ENCODE measurements at regions not wholly inside any gene's neighbourhood (a gene's known extent, or its start where the extent isn't known, plus 50 kb on each side); places are given as distances from the start of the nearest gene placed in this dataset.
A peak's percentile ranks its signal among the peaks of the same experiment; 100 is the strongest.

- no peaks in the 10 kb centered on the region for H3K9me3 ChIP-seq (ENCODE audit: control insufficient read depth in 4 of 4, insufficient read depth in 3 of 4, low read length in 3 of 4)
- DNase-seq (no peak), ATAC-seq (ENCODE audit: insufficient read depth, low FRiP score) (no peak)
- no peak overlapping the region for H3K27ac ChIP-seq (ENCODE audit: low read depth in 1 of 2, low read length in 1 of 2)
- H3K4me1 ChIP-seq (ENCODE audit: control insufficient read depth in 5 of 5, insufficient read depth in 5 of 5, low read length in 5 of 5) = no peaks in the 10 kb centered on the region
- no peak overlapping the region for H3K9ac ChIP-seq (ENCODE audit: insufficient read depth in 1 of 2, low read length in 2 of 2)
- 81 to 84% methylated on average over 3 of the region's 3 CpGs for WGBS, 2 donors
- peaks cover 0 to 4% (median 2%) of the 10 kb centered on the region in 4 donors for H3K36me3 ChIP-seq (ENCODE audit: control insufficient read depth in 4 of 4, insufficient read depth in 4 of 4, low read length in 4 of 4)
- H3K4me3 ChIP-seq = no peak overlapping the region
- no peak for TF ChIP-seq CTCF (IDR thresholded peaks at IDR 0.05; ENCODE audit: control extremely low read depth, extremely low read depth)
- no peaks in the 10 kb centered on the region for H3K27me3 ChIP-seq (ENCODE audit: control insufficient read depth in 3 of 3, insufficient read depth in 3 of 3, low read length in 2 of 3)
These were observed 98.7 kb downstream of the NOC3L start for GRCh38 chr10:94264085-94264484.

- no peaks in the 10 kb centered on the region for H3K27me3 ChIP-seq (ENCODE audit: control insufficient read depth in 3 of 3, insufficient read depth in 3 of 3, low read length in 2 of 3)
- H3K9ac ChIP-seq (ENCODE audit: insufficient read depth in 1 of 2, low read length in 2 of 2) = no peak overlapping the region
- ATAC-seq (ENCODE audit: insufficient read depth, low FRiP score) = no peak
- no peaks in the 10 kb centered on the region for H3K9me3 ChIP-seq (ENCODE audit: control insufficient read depth in 4 of 4, insufficient read depth in 3 of 4, low read length in 3 of 4)
- no peak overlapping the region for H3K27ac ChIP-seq (ENCODE audit: low read depth in 1 of 2, low read length in 1 of 2)
- H3K4me3 ChIP-seq = no peak overlapping the region
- H3K36me3 ChIP-seq (ENCODE audit: control insufficient read depth in 4 of 4, insufficient read depth in 4 of 4, low read length in 4 of 4) = peaks cover 0 to 3% (median 2%) of the 10 kb centered on the region in 4 donors
- no peak for TF ChIP-seq CTCF (IDR thresholded peaks at IDR 0.05; ENCODE audit: control extremely low read depth, extremely low read depth)
- WGBS, 2 donors = 47 to 73% methylated on average over 2 of the region's 2 CpGs
- no peaks in the 10 kb centered on the region for H3K4me1 ChIP-seq (ENCODE audit: control insufficient read depth in 5 of 5, insufficient read depth in 5 of 5, low read length in 5 of 5)
- peak in 2 of 3 donors; percentile 31 to 36 for DNase-seq
These were observed 96.6 kb downstream of the NOC3L start for GRCh38 chr10:94266091-94266490.

- H3K4me3 ChIP-seq = no peak overlapping the region
- no peaks in the 10 kb centered on the region for H3K27me3 ChIP-seq (ENCODE audit: control insufficient read depth in 3 of 3, insufficient read depth in 3 of 3, low read length in 2 of 3)
- H3K9me3 ChIP-seq (ENCODE audit: control insufficient read depth in 4 of 4, insufficient read depth in 3 of 4, low read length in 3 of 4) = no peaks in the 10 kb centered on the region
- DNase-seq (no peak), ATAC-seq (ENCODE audit: insufficient read depth, low FRiP score) (no peak)
- no peaks in the 10 kb centered on the region for H3K4me1 ChIP-seq (ENCODE audit: control insufficient read depth in 5 of 5, insufficient read depth in 5 of 5, low read length in 5 of 5)
- WGBS, 2 donors = 84 to 90% methylated on average over 6 of the region's 6 CpGs
- no peak overlapping the region for H3K27ac ChIP-seq (ENCODE audit: low read depth in 1 of 2, low read length in 1 of 2)
- no peak overlapping the region for H3K9ac ChIP-seq (ENCODE audit: insufficient read depth in 1 of 2, low read length in 2 of 2)
- peaks cover 0 to 3% (median under 1%) of the 10 kb centered on the region in 4 donors for H3K36me3 ChIP-seq (ENCODE audit: control insufficient read depth in 4 of 4, insufficient read depth in 4 of 4, low read length in 4 of 4)
- TF ChIP-seq CTCF (IDR thresholded peaks at IDR 0.05; ENCODE audit: control extremely low read depth, extremely low read depth) = no peak
These were observed 94.1 kb downstream of the NOC3L start for GRCh38 chr10:94268652-94269051.

GRCh38 chr10:94274142-94274787 lies 88.5 kb downstream of the NOC3L start:
- no peak overlapping the region for H3K9ac ChIP-seq (ENCODE audit: insufficient read depth in 1 of 2, low read length in 2 of 2)
- H3K27me3 ChIP-seq (ENCODE audit: control insufficient read depth in 3 of 3, insufficient read depth in 3 of 3, low read length in 2 of 3) = no peaks in the 10 kb centered on the region
- H3K27ac ChIP-seq (ENCODE audit: low read depth in 1 of 2, low read length in 1 of 2) = no peak overlapping the region
- 67 to 81% methylated on average over 6 of the region's 6 CpGs for WGBS, 2 donors
- no peaks in the 10 kb centered on the region for H3K9me3 ChIP-seq (ENCODE audit: control insufficient read depth in 4 of 4, insufficient read depth in 3 of 4, low read length in 3 of 4)
- no peak for TF ChIP-seq CTCF (IDR thresholded peaks at IDR 0.05; ENCODE audit: control extremely low read depth, extremely low read depth)
- H3K4me1 ChIP-seq (ENCODE audit: control insufficient read depth in 5 of 5, insufficient read depth in 5 of 5, low read length in 5 of 5) = peaks cover 0 to 18% (median 4%) of the 10 kb centered on the region in 5 donors
- H3K4me3 ChIP-seq = no peak overlapping the region
- H3K36me3 ChIP-seq (ENCODE audit: control insufficient read depth in 4 of 4, insufficient read depth in 4 of 4, low read length in 4 of 4) = peaks cover 0 to 7% (median under 1%) of the 10 kb centered on the region in 4 donors
- no peak for ATAC-seq (ENCODE audit: insufficient read depth, low FRiP score)
- DNase-seq = peak; percentile 60 to 91 (median 78)
